K562 (cell line): ENCODE measurements at regions not wholly inside any gene's neighbourhood (a gene's known extent, or its start where the extent isn't known, plus 50 kb on each side); places are given as distances from the start of the nearest gene placed in this dataset.

Experiments used
- BACH1 ChIP-seq: fragments of 200-800 bp; sonication (Bioruptor generic); IDR thresholded peaks from 2 replicates; pipeline ENCODE4 v1.6.1; 2016; ENCODE audit warnings: missing genetic modification characterization, missing compliant biosample characterization
- CHAMP1 ChIP-seq: fragments of 450-650 bp; IDR thresholded peaks from 2 replicates; pipeline ENCODE4 v1.6.1; 2016; ENCODE audit warnings: mild to moderate bottlenecking
- HMG20A ChIP-seq: fragments of 450-650 bp; formaldehyde crosslinking; conservative IDR thresholded peaks from 2 replicates; pipeline ENCODE4 v1.4.0; 2020; ENCODE audit warnings: mild to moderate bottlenecking, mixed read lengths
- PPARD ChIP-seq: fragments of 250-450 bp; sonication (Bioruptor Pico); IDR thresholded peaks from 2 replicates; pipeline ENCODE4 v1.8.0; 2022; ENCODE audit warnings: inconsistent platforms, mild to moderate bottlenecking, moderate library complexity
- RFX5 ChIP-seq: IDR thresholded peaks from 2 replicates; pipeline ENCODE4 v1.6.1; 2011; ENCODE audit warnings: low read depth, mild to moderate bottlenecking, improper control_type of control experiment, low read length
- XRCC3 ChIP-seq: fragments of 450-650 bp; IDR thresholded peaks from 2 replicates; pipeline ENCODE4 v1.6.1; 2017; ENCODE audit warnings: mild to moderate bottlenecking, moderate library complexity
- ZNF224 ChIP-seq: sonication (generic); formaldehyde crosslinking; IDR thresholded peaks from 2 replicates; pipeline ENCODE4 v1.8.0; 2022; ENCODE audit warnings: mild to moderate bottlenecking, missing genetic modification reagents

GRCh38 chr6:14472255-14472985 lies 354.8 kb downstream of the CD83 start:
- TF ChIP-seq CHAMP1 = no peak
- no peak for TF ChIP-seq RFX5
- no peak for TF ChIP-seq ZNF224 (CRISPR knock-in tag)
- TF ChIP-seq HMG20A (CRISPR knock-in tag) = no peak
- TF ChIP-seq XRCC3 = no peak
- no peak for TF ChIP-seq BACH1
- TF ChIP-seq PPARD (CRISPR knock-in tag) = no peak
